Peyer's patch (tissue), 4 donors: ENCODE measurements at regions not wholly inside any gene's neighbourhood (a gene's known extent, or its start where the extent isn't known, plus 50 kb on each side); places are given as distances from the start of the nearest gene placed in this dataset.

ENCODE experiments used
- POLR2A ChIP-seq, 2 donors: fragments of 450-650 bp; IDR thresholded peaks; one replicate each; pipeline ENCODE4 v1.5.1; 2017; ENCODE audit warnings: antibody characterized with exemption in 2 of 2, mild to moderate bottlenecking in 2 of 2, moderate library complexity in 2 of 2
- TF ChIP-seq, protein P1 (sequence below), 6 experiments: fragments of 450-650 bp in 4 of 6; fragments of 200-600 bp in 2 of 6; sonication (generic) in 1 of 6; IDR thresholded peaks; one replicate each; pipeline ENCODE4 v1.5.1; 2017 to 2019; ENCODE audit warnings: antibody characterized with exemption in 6 of 6, mild to moderate bottlenecking in 3 of 6, moderate library complexity in 1 of 6

DNA sequence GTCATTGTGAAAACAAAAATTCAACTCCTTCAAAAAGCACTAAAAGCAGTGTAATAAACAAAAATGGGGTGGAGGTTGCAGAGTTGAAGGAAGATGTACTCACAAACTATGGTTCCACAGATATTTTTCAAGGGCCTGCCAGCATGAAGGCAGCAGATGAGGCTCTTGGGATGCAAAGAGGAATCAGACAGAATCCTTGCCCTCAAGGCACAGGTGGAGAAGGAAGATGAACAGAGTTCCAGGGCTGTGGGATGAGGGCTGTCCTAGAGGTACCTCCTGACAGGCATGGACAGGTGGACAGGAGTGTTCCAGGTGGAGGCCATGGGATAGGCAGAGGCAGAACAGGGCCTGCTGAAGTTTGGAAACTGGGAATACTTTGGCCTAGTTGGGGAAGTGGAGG lies 140.5 kb upstream of the ANKH start:
- TF ChIP-seq, protein P1, sequence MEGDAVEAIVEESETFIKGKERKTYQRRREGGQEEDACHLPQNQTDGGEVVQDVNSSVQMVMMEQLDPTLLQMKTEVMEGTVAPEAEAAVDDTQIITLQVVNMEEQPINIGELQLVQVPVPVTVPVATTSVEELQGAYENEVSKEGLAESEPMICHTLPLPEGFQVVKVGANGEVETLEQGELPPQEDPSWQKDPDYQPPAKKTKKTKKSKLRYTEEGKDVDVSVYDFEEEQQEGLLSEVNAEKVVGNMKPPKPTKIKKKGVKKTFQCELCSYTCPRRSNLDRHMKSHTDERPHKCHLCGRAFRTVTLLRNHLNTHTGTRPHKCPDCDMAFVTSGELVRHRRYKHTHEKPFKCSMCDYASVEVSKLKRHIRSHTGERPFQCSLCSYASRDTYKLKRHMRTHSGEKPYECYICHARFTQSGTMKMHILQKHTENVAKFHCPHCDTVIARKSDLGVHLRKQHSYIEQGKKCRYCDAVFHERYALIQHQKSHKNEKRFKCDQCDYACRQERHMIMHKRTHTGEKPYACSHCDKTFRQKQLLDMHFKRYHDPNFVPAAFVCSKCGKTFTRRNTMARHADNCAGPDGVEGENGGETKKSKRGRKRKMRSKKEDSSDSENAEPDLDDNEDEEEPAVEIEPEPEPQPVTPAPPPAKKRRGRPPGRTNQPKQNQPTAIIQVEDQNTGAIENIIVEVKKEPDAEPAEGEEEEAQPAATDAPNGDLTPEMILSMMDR (IDR thresholded peaks at IDR 0.05) = no peak
- no peak for TF ChIP-seq POLR2A (IDR thresholded peaks at IDR 0.05)
